ENCODE measurements at regions not wholly inside any gene's neighbourhood (a gene's known extent, or its start where the extent isn't known, plus 50 kb on each side); places are given as distances from the start of the nearest gene placed in this dataset.

DNA sequence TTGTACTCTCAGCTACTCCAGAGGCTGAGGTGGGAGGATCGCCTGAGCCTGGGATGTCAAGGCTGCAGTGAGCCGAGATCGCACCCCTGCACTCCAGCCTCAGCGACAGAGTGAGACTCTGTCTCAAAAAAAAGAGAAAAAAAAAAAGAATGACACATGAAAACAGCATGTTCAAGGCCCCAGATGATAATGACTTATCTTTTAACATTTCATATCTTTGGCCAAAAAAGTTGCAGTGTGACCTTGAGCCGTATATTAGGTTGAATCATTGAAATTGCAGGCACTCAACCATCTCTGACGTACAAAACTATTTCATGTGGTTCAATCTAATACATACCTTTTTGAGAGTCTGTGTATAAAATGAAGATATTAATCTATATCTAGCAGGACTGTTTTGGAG, 79.1 kb upstream of the CPEB4 start:
- TF ChIP-seq, protein P1, sequence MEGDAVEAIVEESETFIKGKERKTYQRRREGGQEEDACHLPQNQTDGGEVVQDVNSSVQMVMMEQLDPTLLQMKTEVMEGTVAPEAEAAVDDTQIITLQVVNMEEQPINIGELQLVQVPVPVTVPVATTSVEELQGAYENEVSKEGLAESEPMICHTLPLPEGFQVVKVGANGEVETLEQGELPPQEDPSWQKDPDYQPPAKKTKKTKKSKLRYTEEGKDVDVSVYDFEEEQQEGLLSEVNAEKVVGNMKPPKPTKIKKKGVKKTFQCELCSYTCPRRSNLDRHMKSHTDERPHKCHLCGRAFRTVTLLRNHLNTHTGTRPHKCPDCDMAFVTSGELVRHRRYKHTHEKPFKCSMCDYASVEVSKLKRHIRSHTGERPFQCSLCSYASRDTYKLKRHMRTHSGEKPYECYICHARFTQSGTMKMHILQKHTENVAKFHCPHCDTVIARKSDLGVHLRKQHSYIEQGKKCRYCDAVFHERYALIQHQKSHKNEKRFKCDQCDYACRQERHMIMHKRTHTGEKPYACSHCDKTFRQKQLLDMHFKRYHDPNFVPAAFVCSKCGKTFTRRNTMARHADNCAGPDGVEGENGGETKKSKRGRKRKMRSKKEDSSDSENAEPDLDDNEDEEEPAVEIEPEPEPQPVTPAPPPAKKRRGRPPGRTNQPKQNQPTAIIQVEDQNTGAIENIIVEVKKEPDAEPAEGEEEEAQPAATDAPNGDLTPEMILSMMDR (IDR thresholded peaks at IDR 0.05): no peak
- TF ChIP-seq POLR2A (IDR thresholded peaks at IDR 0.05) (no peak), EP300 (IDR thresholded peaks at IDR 0.05) (no peak), POLR2AphosphoS5 (IDR thresholded peaks at IDR 0.05) (no peak)
